K562 (cell line): ENCODE measurements at regions not wholly inside any gene's neighbourhood (a gene's known extent, or its start where the extent isn't known, plus 50 kb on each side); places are given as distances from the start of the nearest gene placed in this dataset.

Source experiments
- ATAC-seq: fragments of 200-7000 bp; cut with Tn5 transposase; 3 replicates; pipeline ENCODE4 v1.9.1; 2020; ENCODE audit warnings: moderate library complexity
- BruUV-seq: library from RNA; stranded (reverse); fragments of 400-500 nt; replicated peaks from 2 replicates; lab custom pipeline; 2021; lab: Mats Ljungman, UMichigan
- CTCF ChIA-PET: fragments of 300-600 bp; formaldehyde crosslinking; extraction: SDS; loops from one replicate; lab custom pipeline; 2021; ENCODE audit warnings: low intra/inter-chr PET ratio; lab: Yijun Ruan, JAX
- POLR2A ChIA-PET: fragments of 300-600, 350-650 bp; sonication (Branson Sonifier 250); formaldehyde crosslinking; extraction: SDS; loops from one replicate; lab custom pipeline; 2021; ENCODE audit warnings: antibody characterized with exemption, inconsistent platforms; lab: Yijun Ruan, JAX
- DNase-seq, 4 experiments: peaks; one replicate each; pipeline versions ENCODE4 v3.0.0 to v3.0.0-alpha.2; 2011 to 2018; ENCODE audit warnings: low spot score in 3 of 4, mixed read lengths in 3 of 4; ENCODE audit errors: extremely low read depth in 1 of 4
- FAIRE-seq: peaks from 2 replicates; lab custom pipeline; 2011; peaks lifted over from hg19 to GRCh38; lab: Jason Lieb, UNC
- H2AFZ ChIP-seq: 2 replicates; pipeline ENCODE4 v1.6.0; 2011; ENCODE audit warnings: low read depth, low read length, control low read depth, inconsistent platforms
- H3K27ac ChIP-seq: fragments of 200-600 bp; 3 replicates; pipeline ENCODE4 v1.8.0; 2011; ENCODE audit warnings: low read depth, mild to moderate bottlenecking, control low read depth, inconsistent platforms, low read length, moderate library complexity, mixed read lengths; ENCODE audit errors: extremely low read depth
- H3K27me3 ChIP-seq, 2 experiments: fragments of 300-600 bp in 1 of 2; 2 replicates in 1 of 2; 3 replicates in 1 of 2; pipeline versions ENCODE4 v1.6.0 to v1.8.0; 2011; ENCODE audit warnings: inconsistent platforms in 2 of 2, low read length in 2 of 2, mild to moderate bottlenecking in 1 of 2, mixed read lengths in 1 of 2, moderate library complexity in 1 of 2; ENCODE audit not compliant: control insufficient read depth in 2 of 2, insufficient read depth in 2 of 2
- H3K36me3 ChIP-seq: fragments of 300-600 bp; 3 replicates; pipeline ENCODE4 v1.8.0; 2011; ENCODE audit warnings: mild to moderate bottlenecking, low read length, inconsistent platforms; ENCODE audit not compliant: control insufficient read depth, insufficient read depth
- H3K4me1 ChIP-seq, 2 experiments: fragments of 200-600 bp in 1 of 2; replicated peaks in 1 of 2; 2 replicates in 1 of 2; 3 replicates in 1 of 2; pipeline versions ENCODE4 v1.5.1 to v1.8.0; 2011; ENCODE audit warnings: inconsistent platforms in 2 of 2, low read length in 2 of 2, mild to moderate bottlenecking in 1 of 2, mixed read lengths in 1 of 2, moderate library complexity in 1 of 2; ENCODE audit not compliant: control insufficient read depth in 2 of 2, insufficient read depth in 2 of 2
- H3K4me2 ChIP-seq: 2 replicates; pipeline ENCODE4 v1.6.1; 2011; ENCODE audit warnings: low read length, control low read depth, inconsistent platforms, mixed read lengths; ENCODE audit not compliant: insufficient read depth
- H3K4me3 ChIP-seq: fragments of 200-600 bp; sonication (generic), shearing (Covaris generic); 2 replicates; pipeline ENCODE4 v1.5.1; 2016; ENCODE audit warnings: control low read depth, inconsistent platforms
- H3K79me2 ChIP-seq: fragments of 200-600 bp; 3 replicates; pipeline ENCODE4 v1.8.0; 2011; ENCODE audit warnings: low read length, inconsistent platforms; ENCODE audit not compliant: control insufficient read depth, insufficient read depth
- H3K9ac ChIP-seq, 2 experiments: 2 replicates each; pipeline versions ENCODE4 v1.6.0 to v1.6.1; 2011; ENCODE audit warnings: low read depth in 2 of 2, low read length in 2 of 2, control low read depth in 1 of 2, inconsistent platforms in 1 of 2, mild to moderate bottlenecking in 1 of 2, mixed read lengths in 1 of 2; ENCODE audit not compliant: insufficient read depth in 1 of 2
- H3K9me1 ChIP-seq: one replicate; pipeline ENCODE4 v1.6.0; 2011; ENCODE audit warnings: inconsistent platforms, mild to moderate bottlenecking, low read length, moderate library complexity; ENCODE audit not compliant: control insufficient read depth, insufficient read depth
- H3K9me3 ChIP-seq: replicated peaks from 2 replicates; pipeline ENCODE4 v1.5.1; 2011; ENCODE audit warnings: low read depth, low read length, inconsistent platforms; ENCODE audit not compliant: control insufficient read depth, insufficient read depth
- H4K20me1 ChIP-seq: replicated peaks from 2 replicates; pipeline ENCODE4 v1.6.1; 2011; ENCODE audit warnings: low read length, inconsistent platforms, mixed read lengths; ENCODE audit not compliant: control insufficient read depth, insufficient read depth
- CBX5 ChIP-seq: IDR thresholded peaks from 2 replicates; pipeline ENCODE4 v1.6.1; 2014; ENCODE audit warnings: low read depth, borderline replicate concordance
- CTCFL ChIP-seq: IDR thresholded peaks from 2 replicates; pipeline ENCODE4 v1.6.1; 2011; ENCODE audit warnings: borderline replicate concordance, low read depth, mild to moderate bottlenecking, moderate library complexity, low read length; ENCODE audit not compliant: insufficient read depth, poor library complexity, severe bottlenecking
- PTBP1 ChIP-seq: fragments of 200-400 bp; formaldehyde crosslinking; IDR thresholded peaks from 2 replicates; pipeline ENCODE4 v1.6.1; 2017; ENCODE audit warnings: low read depth, low read length
- RBM17 ChIP-seq: fragments of 200-400 bp; formaldehyde crosslinking; IDR thresholded peaks from 2 replicates; pipeline ENCODE4 v1.6.1; 2017; ENCODE audit warnings: low read depth, mild to moderate bottlenecking, low read length, borderline replicate concordance
- RBM25 ChIP-seq: fragments of 200-400 bp; formaldehyde crosslinking; IDR thresholded peaks from 2 replicates; pipeline ENCODE4 v1.6.1; 2018; ENCODE audit warnings: low read length, low read depth, moderate library complexity; ENCODE audit not compliant: severe bottlenecking
- SAFB2 ChIP-seq: fragments of 200-400 bp; formaldehyde crosslinking; IDR thresholded peaks from 2 replicates; pipeline ENCODE4 v1.6.1; 2018; ENCODE audit warnings: borderline replicate concordance, low read length, low read depth, moderate library complexity; ENCODE audit not compliant: severe bottlenecking
- SMARCA5 ChIP-seq: fragments of 450-650 bp; IDR thresholded peaks from 2 replicates; pipeline ENCODE4 v1.6.1; 2016
- TSC22D4 ChIP-seq: fragments of 450-650 bp; IDR thresholded peaks from 2 replicates; pipeline ENCODE4 v1.6.1; 2016; ENCODE audit warnings: missing genetic modification characterization, missing biosample characterization, control low read depth
- U2AF1 ChIP-seq: fragments of 200-400 bp; formaldehyde crosslinking; optimal IDR thresholded peaks from 2 replicates; pipeline ENCODE3; 2017; ENCODE audit warnings: mild to moderate bottlenecking, low read depth, low read length, moderate library complexity
- ZBTB49 ChIP-seq: sonication (generic); formaldehyde crosslinking; IDR thresholded peaks from 2 replicates; pipeline ENCODE4 v1.8.0; 2022; ENCODE audit warnings: missing genetic modification reagents, mild to moderate bottlenecking, borderline replicate concordance
- ZNF133 ChIP-seq: fragments of 250-450 bp; sonication (Bioruptor Pico); IDR thresholded peaks from 2 replicates; pipeline ENCODE4 v1.4.0; 2020; ENCODE audit warnings: mild to moderate bottlenecking
- ZNF518B ChIP-seq: fragments of 250-450 bp; sonication (Bioruptor Pico); IDR thresholded peaks from 2 replicates; pipeline ENCODE4 v1.5.0; 2021; ENCODE audit warnings: mild to moderate bottlenecking, moderate library complexity
- WGBS: fragments of 100-300 bp; shearing (Covaris generic); methylation state at CpG from one replicate; pipeline ENCODE4 v1.1.6; 2016; ENCODE audit warnings: low coverage, mixed read lengths; ENCODE audit not compliant: insufficient coverage; ENCODE audit errors: missing lambda C conversion rate; 5-methylcytosine and 5-hydroxymethylcytosine counted together
- in situ Hi-C: fragments of 300-500 bp; cut with MboI; formaldehyde crosslinking; loops from 4 replicates; pipeline ENCODE4 v1.15.0; 2018; ENCODE audit warnings: inconsistent platforms, mixed read lengths
- intact Hi-C: fragments of 100-400 bp; cut with micrococcal nuclease; formaldehyde crosslinking; loops from 2 replicates; pipeline ENCODE4 v1.14.2; 2022

GRCh38 chr5:8870959-8871355, 674.9 kb downstream of the SEMA5A start:
- Histone ChIP-seq H3K9ac (no peak overlapping the region), H3K4me2 (no peak overlapping the region), H3K4me1 (no peaks in the 10 kb centered on the region), H3K9me3 (no peaks in the 10 kb centered on the region), H3K36me3 (no peaks in the 10 kb centered on the region), H2AFZ (no peak overlapping the region), H4K20me1 (no peaks in the 10 kb centered on the region), H3K27me3 (no peaks in the 10 kb centered on the region), H3K79me2 (no peaks in the 10 kb centered on the region), H3K9me1 (no peaks in the 10 kb centered on the region), H3K27ac (no peak overlapping the region), H3K4me3 (no peak overlapping the region)
- ATAC-seq (no peak), FAIRE-seq (no peak), DNase-seq (no peak)
- no peak for TF ChIP-seq PTBP1
- no peak for TF ChIP-seq CBX5
- no peak for TF ChIP-seq CTCFL
- no peak for TF ChIP-seq ZNF518B (CRISPR knock-in tag)
- TF ChIP-seq U2AF1, result no peak
- TF ChIP-seq ZBTB49 (CRISPR knock-in tag), result no peak
- TF ChIP-seq TSC22D4 (tag), result no peak
- no peak for TF ChIP-seq RBM25
- no peak for TF ChIP-seq ZNF133 (CRISPR knock-in tag)
- no peak for TF ChIP-seq RBM17
- no peak for TF ChIP-seq SMARCA5
- TF ChIP-seq SAFB2, result no peak
- ChIA-PET POLR2A (no interaction called here), CTCF (interaction anchor here (0.6 kb wide), 1 partner anchor 1299 kb away, joined by 3 read pairs; no protein-coding TSS in a partner anchor)
- intact Hi-C loops, result no loop called here
- BruUV-seq, result no TSS peak
- in situ Hi-C loops, result no loop called here
- 2% methylated on average over 7 of the region's 7 CpGs for WGBS
